Urothelium cell line (cell line): ENCODE measurements at regions not wholly inside any gene's neighbourhood (a gene's known extent, or its start where the extent isn't known, plus 50 kb on each side); places are given as distances from the start of the nearest gene placed in this dataset.
A peak's percentile ranks its signal among the peaks of the same experiment; 100 is the strongest.
"Not testable (repeated sequence)": the region's sequence is repeated elsewhere in the genome, so short reads cannot be mapped to it uniquely, and the experiment has no call there.

Experiments used
- DNase-seq: peaks from one replicate; pipeline ENCODE4 v3.0.0; 2011; ENCODE audit warnings: low spot score, mixed read lengths
- FAIRE-seq: peaks from 2 replicates; lab custom pipeline; 2011; peaks lifted over from hg19 to GRCh38; lab: Jason Lieb, UNC

DNA sequence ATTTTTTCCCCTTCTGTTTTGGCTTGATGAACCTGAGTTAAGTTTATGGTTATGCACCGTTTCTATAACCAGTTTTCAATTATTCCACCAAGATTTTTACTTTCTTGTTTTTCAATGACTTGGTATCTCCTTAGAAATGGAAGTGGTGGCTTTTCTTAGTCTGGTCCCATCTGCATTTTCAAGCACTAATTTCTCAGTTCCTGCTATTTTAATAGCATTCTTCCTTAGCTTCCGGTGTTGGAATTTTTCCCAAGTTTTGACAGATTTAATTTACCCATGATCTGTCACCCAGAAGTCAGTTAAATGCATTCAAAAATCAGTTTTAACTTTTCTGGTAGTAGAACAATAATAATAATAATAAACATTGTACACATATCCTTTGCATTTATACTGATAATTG, 184.6 kb upstream of the OLFM3 start:
- FAIRE-seq = no peak
- no peak for DNase-seq

GRCh38 chr1:102178480-102178879, 181.8 kb upstream of the OLFM3 start:
- no peak for FAIRE-seq
- DNase-seq = no peak

- no peak for FAIRE-seq
Measured at GRCh38 chr1:102174259-102174863, 177.6 kb upstream of the OLFM3 start.

GRCh38 chr1:102172200-102172599, 175.5 kb upstream of the OLFM3 start:
- FAIRE-seq = no peak
- DNase-seq = no peak

More at GRCh38 chr1:102174259-102174863, 177.6 kb upstream of the OLFM3 start:
- DNase-seq = no peak

DNA sequence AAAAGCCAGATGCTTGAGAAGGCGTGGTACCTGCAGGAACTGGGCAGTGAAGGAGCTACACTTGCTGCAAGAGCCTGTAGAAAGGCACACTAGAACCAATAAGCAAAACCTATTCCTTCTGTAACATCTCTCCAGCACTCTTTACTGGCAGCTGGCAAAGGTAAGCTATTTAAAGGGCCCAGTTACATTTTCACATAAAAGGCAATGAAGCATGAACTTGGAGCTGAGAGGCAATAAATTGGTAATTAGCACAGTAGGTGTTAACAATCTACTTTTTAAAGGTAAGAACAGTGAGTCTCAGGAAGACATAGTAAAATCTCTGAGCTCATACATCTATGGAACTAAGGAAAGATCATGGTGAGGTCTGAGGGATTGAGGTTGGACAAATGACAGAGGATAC, 167.1 kb upstream of the OLFM3 start:
- DNase-seq (no peak), FAIRE-seq (no peak)

DNA sequence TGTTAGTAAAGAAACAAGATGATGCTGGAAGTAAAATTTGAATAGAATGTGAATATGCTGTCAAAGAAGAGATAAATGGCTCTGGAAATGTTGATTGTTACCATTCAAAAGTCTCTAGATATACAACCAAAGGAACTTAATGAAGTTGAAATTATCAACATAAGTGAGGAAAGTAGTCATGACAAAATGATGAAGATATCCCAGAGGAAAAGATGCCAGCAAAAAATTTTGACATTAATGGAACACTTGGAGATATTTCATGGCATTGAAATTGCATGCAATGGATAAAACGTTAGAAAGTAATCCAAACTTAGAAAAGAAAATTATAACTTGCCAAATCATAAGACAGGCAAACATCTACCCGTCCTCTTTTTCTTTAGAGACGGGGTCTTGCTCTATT, 154.5 kb upstream of the OLFM3 start:
- FAIRE-seq = no peak

GRCh38 chr1:102120910-102121309, 124.2 kb upstream of the OLFM3 start:
- DNase-seq (no peak), FAIRE-seq (no peak)

More for the DNA sequence above, 154.5 kb upstream of the OLFM3 start:
- no peak for DNase-seq

DNA sequence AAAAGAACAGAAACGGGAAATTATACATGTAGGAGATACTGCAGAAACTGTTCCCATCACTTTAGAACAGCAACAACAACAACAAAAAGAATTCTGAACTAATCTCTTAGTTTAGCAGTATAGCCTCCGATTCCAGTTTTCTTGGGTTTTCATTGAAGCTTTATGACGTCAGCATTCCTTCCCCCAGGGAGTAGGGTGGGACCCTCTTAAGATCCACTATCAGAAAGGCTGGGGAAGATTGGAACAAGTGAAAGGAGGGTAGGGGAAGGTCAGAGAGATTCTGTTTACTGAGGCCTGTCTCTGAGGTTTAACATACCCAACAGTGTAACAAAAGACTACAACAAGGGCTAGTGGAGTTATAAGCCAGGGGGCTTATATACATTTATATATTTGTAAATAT, 121.4 kb upstream of the OLFM3 start:
- DNase-seq = no peak
- FAIRE-seq = no peak

- no peak for DNase-seq
- no peak for FAIRE-seq
Measured at GRCh38 chr1:102110586-102110985, 113.9 kb upstream of the OLFM3 start.

DNA sequence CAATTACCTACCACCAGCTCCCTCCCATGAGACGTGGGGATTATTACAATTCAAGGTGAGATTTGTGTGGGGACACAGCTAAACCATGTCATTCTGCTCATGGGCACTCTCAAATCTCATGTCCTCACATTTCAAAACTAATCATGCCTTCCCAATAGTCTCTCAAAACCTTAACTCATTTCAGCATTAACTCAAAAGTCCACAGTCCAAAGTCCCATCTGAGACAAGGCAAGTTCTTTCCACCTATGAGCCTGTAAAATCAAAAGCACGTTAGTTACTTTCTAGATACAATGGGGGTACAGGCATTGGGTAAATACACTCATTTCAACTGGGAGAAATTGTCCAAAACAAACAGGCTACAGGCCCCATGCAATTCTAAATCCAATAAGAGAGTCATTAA, 112.8 kb upstream of the OLFM3 start:
- DNase-seq = not testable (repeated sequence)

GRCh38 chr1:102107441-102107840, 110.7 kb upstream of the OLFM3 start:
- FAIRE-seq = no peak

More for the DNA sequence above, 112.8 kb upstream of the OLFM3 start:
- not testable (repeated sequence) for FAIRE-seq

DNA sequence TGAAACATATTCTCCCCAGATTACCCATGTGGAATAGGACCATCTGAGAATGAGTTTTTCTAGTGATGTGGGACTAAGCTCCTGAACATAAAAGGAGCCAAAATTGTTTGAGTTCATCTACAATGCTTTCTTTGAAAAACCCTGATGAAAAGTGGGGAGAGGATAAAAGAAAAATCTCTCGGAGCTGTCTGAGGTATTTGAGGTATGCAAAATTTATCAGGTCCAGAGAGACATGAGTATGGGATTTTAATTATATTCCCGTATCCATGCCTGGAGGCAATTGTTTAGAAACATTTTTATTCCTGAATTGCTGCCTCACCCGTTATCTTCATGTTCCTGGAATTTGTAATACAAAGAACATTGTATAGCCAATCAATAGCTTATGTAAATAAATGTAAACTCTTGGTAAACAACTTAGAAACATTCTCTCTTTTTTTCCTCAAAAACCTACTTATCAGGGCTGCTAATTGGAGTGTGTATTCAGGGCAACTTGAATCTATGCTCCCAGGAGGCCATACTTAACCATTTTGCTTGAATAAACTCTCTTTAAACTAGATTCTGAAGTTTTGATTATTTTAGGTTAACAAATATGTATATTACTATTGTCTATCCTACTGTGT, 109.3 kb upstream of the OLFM3 start:
- DNase-seq = no peak
- no peak for FAIRE-seq

More at GRCh38 chr1:102107441-102107840, 110.7 kb upstream of the OLFM3 start:
- no peak for DNase-seq

GRCh38 chr1:102103646-102104045, 106.9 kb upstream of the OLFM3 start:
- no peak for FAIRE-seq
- DNase-seq = no peak

GRCh38 chr1:102102276-102102780, 105.6 kb upstream of the OLFM3 start:
- DNase-seq = no peak
- FAIRE-seq = peak; percentile 17

- DNase-seq (no peak), FAIRE-seq (no peak)
Measured at GRCh38 chr1:102100666-102101065, 103.9 kb upstream of the OLFM3 start.

GRCh38 chr1:102099916-102100315, 103.2 kb upstream of the OLFM3 start:
- FAIRE-seq (no peak), DNase-seq (no peak)

DNA sequence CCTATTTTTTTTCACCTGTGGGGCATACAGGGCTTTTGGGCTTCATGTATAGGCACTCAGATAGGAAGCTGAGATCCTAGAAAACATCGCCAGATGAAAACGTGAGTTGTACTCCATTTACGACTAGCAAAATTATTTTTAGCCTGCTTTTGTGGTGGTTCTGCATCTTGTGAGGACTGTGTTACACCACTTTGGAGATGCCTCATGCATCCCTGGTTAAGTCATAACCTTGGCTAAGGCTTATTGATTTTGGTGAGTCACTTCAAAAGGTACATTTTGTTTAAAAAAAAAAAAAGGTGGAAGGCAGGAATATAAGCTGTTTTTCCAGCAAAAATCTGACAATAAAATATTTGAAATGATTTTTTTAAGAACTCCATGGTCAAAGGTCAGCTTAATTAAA, 101.8 kb upstream of the OLFM3 start:
- no peak for FAIRE-seq
- no peak for DNase-seq

GRCh38 chr1:102098081-102098480, 101.4 kb upstream of the OLFM3 start:
- DNase-seq = no peak
- FAIRE-seq = no peak

DNA sequence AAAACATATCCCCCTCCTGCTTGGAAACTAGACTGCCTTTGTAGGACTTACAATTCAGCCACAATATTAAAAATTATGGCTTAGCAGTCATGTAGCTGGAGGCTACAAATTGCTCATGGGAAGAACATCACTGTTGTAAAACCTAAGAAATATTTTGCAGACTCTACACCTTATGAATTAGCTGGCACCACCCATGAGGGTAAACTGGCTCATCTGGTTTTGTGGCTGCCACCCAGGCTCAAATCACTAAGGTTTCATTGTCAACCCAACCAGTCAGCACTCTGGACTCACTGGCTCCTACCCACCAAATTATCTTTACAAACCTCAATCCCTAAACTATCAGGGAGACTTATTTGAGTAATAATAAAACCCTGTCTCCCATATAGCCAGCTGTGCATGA, 100.7 kb upstream of the OLFM3 start:
- DNase-seq (no peak), FAIRE-seq (no peak)

DNA sequence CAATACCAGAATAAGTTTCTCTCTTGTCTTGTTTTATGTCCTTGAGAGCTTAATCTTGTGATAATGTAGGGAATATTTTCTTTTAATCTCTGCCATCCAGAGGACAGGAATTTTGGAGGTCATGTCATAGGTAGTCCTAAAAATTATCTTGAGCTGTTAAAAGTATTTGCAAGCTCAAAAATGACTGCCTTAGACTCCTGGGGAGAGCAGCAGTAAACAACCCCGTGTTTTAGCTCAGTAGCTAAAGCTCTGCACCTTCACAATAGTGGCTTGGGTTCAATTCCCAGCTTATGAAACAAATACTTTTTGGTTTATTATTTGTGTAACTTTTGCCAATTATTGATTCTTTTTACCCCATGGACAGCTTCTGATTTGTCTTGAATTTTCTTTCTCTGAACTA, 99.4 kb upstream of the OLFM3 start:
- no peak for DNase-seq
- FAIRE-seq = no peak

DNA sequence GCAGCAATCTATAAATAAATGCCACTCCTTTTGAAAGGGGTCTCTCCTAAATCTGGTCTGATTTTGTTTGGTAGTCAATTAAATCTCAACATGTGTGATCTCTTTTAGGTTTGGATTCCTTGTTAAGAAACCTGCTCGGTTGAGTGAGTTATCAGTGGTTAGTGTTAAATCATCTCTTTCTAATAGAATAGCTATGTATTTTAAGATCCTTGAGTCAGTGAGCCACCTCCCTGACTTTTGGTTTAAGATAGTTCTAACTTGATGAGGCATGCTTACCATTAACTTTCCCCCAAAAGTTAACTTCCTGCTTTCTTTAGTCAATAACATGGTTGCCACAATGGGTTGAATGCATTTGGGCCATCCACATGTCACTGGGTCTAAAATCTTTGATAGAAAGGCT, 93.1 kb upstream of the OLFM3 start:
- FAIRE-seq = no peak

DNA sequence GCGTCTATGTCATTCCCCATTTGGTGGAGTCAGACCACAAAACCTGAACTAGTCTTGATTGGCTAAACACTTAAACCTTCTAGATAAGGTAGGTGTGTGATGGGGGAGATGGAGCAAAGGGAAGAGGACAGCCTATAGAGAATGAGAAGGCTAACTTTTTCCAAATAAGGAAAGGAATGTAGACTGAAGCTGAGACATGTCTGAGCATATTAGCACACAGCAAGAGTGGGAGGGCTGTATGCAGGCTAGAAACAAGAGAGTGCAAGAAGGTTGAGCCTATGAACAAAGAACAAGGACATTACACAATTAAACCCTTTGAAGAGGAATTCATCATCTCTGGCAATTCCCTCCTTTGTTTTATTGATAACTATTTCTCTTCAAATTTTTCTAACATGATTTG, 89.2 kb upstream of the OLFM3 start:
- DNase-seq = no peak
- FAIRE-seq = no peak

More for the DNA sequence above, 93.1 kb upstream of the OLFM3 start:
- DNase-seq = no peak
